ENCODE measurements at regions not wholly inside any gene's neighbourhood (a gene's known extent, or its start where the extent isn't known, plus 50 kb on each side); places are given as distances from the start of the nearest gene placed in this dataset.

DNA sequence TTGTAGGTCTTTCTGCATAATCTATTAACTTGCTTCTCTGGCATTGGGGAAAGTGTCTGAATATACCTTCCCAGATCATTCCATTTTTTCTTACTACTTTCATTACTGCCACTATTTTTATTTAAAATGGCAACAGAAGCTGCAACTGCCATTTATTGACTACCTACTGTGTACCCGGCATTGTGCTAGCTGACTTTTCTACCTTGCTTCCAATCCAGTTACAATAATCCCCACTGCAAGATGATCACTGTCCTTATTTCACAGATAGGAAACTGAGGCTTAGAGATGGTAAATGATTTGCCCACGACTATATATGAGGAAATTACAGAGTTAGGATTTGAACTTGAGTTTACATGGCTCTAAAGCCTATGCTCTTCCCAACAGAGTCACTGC is 129.0 kb downstream of the MAP3K7 start:
- TF ChIP-seq, protein P1, sequence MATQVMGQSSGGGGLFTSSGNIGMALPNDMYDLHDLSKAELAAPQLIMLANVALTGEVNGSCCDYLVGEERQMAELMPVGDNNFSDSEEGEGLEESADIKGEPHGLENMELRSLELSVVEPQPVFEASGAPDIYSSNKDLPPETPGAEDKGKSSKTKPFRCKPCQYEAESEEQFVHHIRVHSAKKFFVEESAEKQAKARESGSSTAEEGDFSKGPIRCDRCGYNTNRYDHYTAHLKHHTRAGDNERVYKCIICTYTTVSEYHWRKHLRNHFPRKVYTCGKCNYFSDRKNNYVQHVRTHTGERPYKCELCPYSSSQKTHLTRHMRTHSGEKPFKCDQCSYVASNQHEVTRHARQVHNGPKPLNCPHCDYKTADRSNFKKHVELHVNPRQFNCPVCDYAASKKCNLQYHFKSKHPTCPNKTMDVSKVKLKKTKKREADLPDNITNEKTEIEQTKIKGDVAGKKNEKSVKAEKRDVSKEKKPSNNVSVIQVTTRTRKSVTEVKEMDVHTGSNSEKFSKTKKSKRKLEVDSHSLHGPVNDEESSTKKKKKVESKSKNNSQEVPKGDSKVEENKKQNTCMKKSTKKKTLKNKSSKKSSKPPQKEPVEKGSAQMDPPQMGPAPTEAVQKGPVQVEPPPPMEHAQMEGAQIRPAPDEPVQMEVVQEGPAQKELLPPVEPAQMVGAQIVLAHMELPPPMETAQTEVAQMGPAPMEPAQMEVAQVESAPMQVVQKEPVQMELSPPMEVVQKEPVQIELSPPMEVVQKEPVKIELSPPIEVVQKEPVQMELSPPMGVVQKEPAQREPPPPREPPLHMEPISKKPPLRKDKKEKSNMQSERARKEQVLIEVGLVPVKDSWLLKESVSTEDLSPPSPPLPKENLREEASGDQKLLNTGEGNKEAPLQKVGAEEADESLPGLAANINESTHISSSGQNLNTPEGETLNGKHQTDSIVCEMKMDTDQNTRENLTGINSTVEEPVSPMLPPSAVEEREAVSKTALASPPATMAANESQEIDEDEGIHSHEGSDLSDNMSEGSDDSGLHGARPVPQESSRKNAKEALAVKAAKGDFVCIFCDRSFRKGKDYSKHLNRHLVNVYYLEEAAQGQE (IDR thresholded peaks at IDR 0.05; ENCODE audit: insufficient read depth in 1 of 2, low read depth in 2 of 2, low read length in 2 of 2), result no peak
- TF ChIP-seq POLR2AphosphoS5 (IDR thresholded peaks at IDR 0.05; ENCODE audit: low read depth, low read length) (no peak), TAF1 (IDR thresholded peaks at IDR 0.05; ENCODE audit: borderline replicate concordance, insufficient read depth, low read length) (no peak), SIN3A (IDR thresholded peaks at IDR 0.05; ENCODE audit: borderline replicate concordance, insufficient read depth, low read length) (no peak)

All from PFSK-1 (cell line).